ENCODE measurements at regions not wholly inside any gene's neighbourhood (a gene's known extent, or its start where the extent isn't known, plus 50 kb on each side); places are given as distances from the start of the nearest gene placed in this dataset.

- TF ChIP-seq BHLHE40 (IDR thresholded peaks at IDR 0.05; ENCODE audit: borderline replicate concordance) (no peak), FOXA1 (IDR thresholded peaks at IDR 0.05) (no peak), HDGF (IDR thresholded peaks at IDR 0.05; ENCODE audit: borderline replicate concordance) (no peak), ZNF384 (IDR thresholded peaks at IDR 0.05) (no peak), CTBP1 (IDR thresholded peaks at IDR 0.05; ENCODE audit: borderline replicate concordance) (no peak), ELF4 (IDR thresholded peaks at IDR 0.05) (no peak), L3MBTL2 (conservative IDR thresholded peaks at IDR 0.05) (no peak), PKNOX1 (IDR thresholded peaks at IDR 0.05) (no peak)
- ChIA-PET CTCF (interaction anchor here (0.8 kb wide), 1 partner anchor 353 kb away, joined by 3 read pairs; no protein-coding TSS in a partner anchor), POLR2A (interaction anchor here (1.3 to 1.6 kb wide), 2 partner anchors 10 to 33 kb away, joined by 3 read pairs; no protein-coding TSS in a partner anchor)
- no peak for DNase-seq (ENCODE audit: extremely low spot score)
These were observed 110.8 kb upstream of the SMURF2 start for GRCh38 chr17:64772845-64773299.

- POLR2A ChIA-PET: interaction anchor here (1.3 to 1.6 kb wide), 2 partner anchors 9 to 32 kb away, joined by 3 read pairs; no protein-coding TSS in a partner anchor
These were observed 110.1 kb upstream of the SMURF2 start for GRCh38 chr17:64771980-64772844.

GRCh38 chr17:64769712-64770111, 107.6 kb upstream of the SMURF2 start:
- ChIA-PET CTCF (no interaction called here), POLR2A (no interaction called here)
- no peak for TF ChIP-seq HDGF (IDR thresholded peaks at IDR 0.05; ENCODE audit: borderline replicate concordance)
- no peak for TF ChIP-seq SP1 (IDR thresholded peaks at IDR 0.05)
- TF ChIP-seq FOXA1 (IDR thresholded peaks at IDR 0.05): no peak
- TF ChIP-seq BHLHE40 (IDR thresholded peaks at IDR 0.05; ENCODE audit: borderline replicate concordance): no peak
- TF ChIP-seq NFRKB (IDR thresholded peaks at IDR 0.05): no peak
- no peak for TF ChIP-seq ZNF384 (IDR thresholded peaks at IDR 0.05)
- TF ChIP-seq SUZ12 (IDR thresholded peaks at IDR 0.05): no peak
- TF ChIP-seq PKNOX1 (IDR thresholded peaks at IDR 0.05): no peak
- no peak for TF ChIP-seq ELF4 (IDR thresholded peaks at IDR 0.05)
- no peak for TF ChIP-seq FOXM1 (IDR thresholded peaks at IDR 0.05; ENCODE audit: borderline replicate concordance)
- DNase-seq (ENCODE audit: extremely low spot score): no peak

More at GRCh38 chr17:64771980-64772844, 110.1 kb upstream of the SMURF2 start:
- DNase-seq (ENCODE audit: extremely low spot score): no peak
- CTCF ChIA-PET: no interaction called here
- TF ChIP-seq CTBP1 (IDR thresholded peaks at IDR 0.05; ENCODE audit: borderline replicate concordance) (no peak), ARNT (IDR thresholded peaks at IDR 0.05) (no peak), FOXA1 (IDR thresholded peaks at IDR 0.05) (no peak), FOXM1 (IDR thresholded peaks at IDR 0.05; ENCODE audit: borderline replicate concordance) (no peak), ELF4 (IDR thresholded peaks at IDR 0.05) (no peak), SUZ12 (IDR thresholded peaks at IDR 0.05) (no peak), BHLHE40 (IDR thresholded peaks at IDR 0.05; ENCODE audit: borderline replicate concordance) (no peak), NFRKB (IDR thresholded peaks at IDR 0.05) (no peak), TARDBP (IDR thresholded peaks at IDR 0.05) (no peak), FOXK2 (IDR thresholded peaks at IDR 0.05) (no peak), PKNOX1 (IDR thresholded peaks at IDR 0.05) (no peak), HDGF (IDR thresholded peaks at IDR 0.05; ENCODE audit: borderline replicate concordance) (no peak), ZNF384 (IDR thresholded peaks at IDR 0.05) (no peak), LEF1 (IDR thresholded peaks at IDR 0.05; ENCODE audit: borderline replicate concordance) (no peak), L3MBTL2 (conservative IDR thresholded peaks at IDR 0.05) (no peak), SP1 (IDR thresholded peaks at IDR 0.05) (no peak)

- ChIA-PET CTCF (no interaction called here), POLR2A (no interaction called here)
- no peak for TF ChIP-seq FOXA1 (IDR thresholded peaks at IDR 0.05)
- TF ChIP-seq FOXM1 (IDR thresholded peaks at IDR 0.05; ENCODE audit: borderline replicate concordance): no peak
- no peak for TF ChIP-seq TARDBP (IDR thresholded peaks at IDR 0.05)
- TF ChIP-seq SP1 (IDR thresholded peaks at IDR 0.05): no peak
- TF ChIP-seq HDGF (IDR thresholded peaks at IDR 0.05; ENCODE audit: borderline replicate concordance): no peak
- no peak for TF ChIP-seq ELF4 (IDR thresholded peaks at IDR 0.05)
- no peak for TF ChIP-seq CTBP1 (IDR thresholded peaks at IDR 0.05; ENCODE audit: borderline replicate concordance)
- no peak for TF ChIP-seq SUZ12 (IDR thresholded peaks at IDR 0.05)
- TF ChIP-seq ARNT (IDR thresholded peaks at IDR 0.05): no peak
- TF ChIP-seq NFRKB (IDR thresholded peaks at IDR 0.05): no peak
- TF ChIP-seq L3MBTL2 (conservative IDR thresholded peaks at IDR 0.05): no peak
- TF ChIP-seq ZNF384 (IDR thresholded peaks at IDR 0.05): no peak
- TF ChIP-seq FOXK2 (IDR thresholded peaks at IDR 0.05): no peak
- no peak for TF ChIP-seq LEF1 (IDR thresholded peaks at IDR 0.05; ENCODE audit: borderline replicate concordance)
- no peak for DNase-seq (ENCODE audit: extremely low spot score)
These were observed 105.3 kb upstream of the SMURF2 start for GRCh38 chr17:64767269-64767997.

- DNase-seq (ENCODE audit: extremely low spot score): no peak
- CTCF ChIA-PET: no interaction called here
- POLR2A ChIA-PET: no interaction called here
- TF ChIP-seq FOXA1 (IDR thresholded peaks at IDR 0.05) (no peak), LEF1 (IDR thresholded peaks at IDR 0.05; ENCODE audit: borderline replicate concordance) (no peak), HDGF (IDR thresholded peaks at IDR 0.05; ENCODE audit: borderline replicate concordance) (no peak), SP1 (IDR thresholded peaks at IDR 0.05) (no peak)
These were observed 103.2 kb upstream of the SMURF2 start for GRCh38 chr17:64765191-64765889.
